Neural cell (in vitro differentiated cells): ENCODE measurements at regions not wholly inside any gene's neighbourhood (a gene's known extent, or its start where the extent isn't known, plus 50 kb on each side); places are given as distances from the start of the nearest gene placed in this dataset.

ENCODE experiments used
- H2AFZ ChIP-seq: fragments of 200-600, 300-800 bp; sonication (generic), shearing (Covaris generic); 2 replicates; pipeline ENCODE4 v1.6.0; 2014; ENCODE audit warnings: low read depth, mild to moderate bottlenecking, antibody characterized with exemption, low read length, moderate library complexity
- H3F3A ChIP-seq: fragments of 200-600 bp; shearing (Covaris generic); 2 replicates; pipeline ENCODE4 v1.6.1; 2016; ENCODE audit warnings: mild to moderate bottlenecking, moderate library complexity, mixed read lengths, antibody characterized with exemption, low read length; ENCODE audit not compliant: insufficient read depth, poor library complexity, severe bottlenecking
- H3K27ac ChIP-seq: fragments of 200-600, 300-800 bp; sonication (generic), shearing (Covaris generic); 2 replicates; pipeline ENCODE4 v1.5.1; 2014; ENCODE audit warnings: mild to moderate bottlenecking, low read length, moderate library complexity
- H3K27me3 ChIP-seq: fragments of 300-800, 200-600 bp; sonication (generic), shearing (Covaris generic); 2 replicates; pipeline ENCODE4 v1.6.0; 2014; ENCODE audit warnings: mild to moderate bottlenecking, low read depth, low read length, moderate library complexity; ENCODE audit not compliant: insufficient read depth
- H3K36me3 ChIP-seq: fragments of 300-800, 200-600 bp; sonication (generic), shearing (Covaris generic); 2 replicates; pipeline ENCODE4 v1.5.1; 2014; ENCODE audit warnings: mild to moderate bottlenecking, antibody characterized with exemption, low read length, moderate library complexity; ENCODE audit not compliant: insufficient read depth
- H3K4me2 ChIP-seq: fragments of 300-800, 200-600 bp; sonication (generic), shearing (Covaris generic); 2 replicates; pipeline ENCODE4 v1.6.0; 2014; ENCODE audit warnings: mild to moderate bottlenecking, low read length
- H3K4me3 ChIP-seq: fragments of 300-800, 200-600 bp; sonication (generic), shearing (Covaris generic); 2 replicates; pipeline ENCODE4 v1.5.1; 2014; ENCODE audit warnings: mild to moderate bottlenecking, low read length, moderate library complexity
- H3K79me2 ChIP-seq: fragments of 200-600 bp; shearing (Covaris generic); replicated peaks from 2 replicates; pipeline ENCODE4 v1.6.0; 2014; ENCODE audit warnings: mild to moderate bottlenecking, low read length, moderate library complexity; ENCODE audit not compliant: insufficient read depth
- H3K9ac ChIP-seq: fragments of 300-800, 200-600 bp; sonication (generic), shearing (Covaris generic); 2 replicates; pipeline ENCODE4 v1.6.1; 2016; ENCODE audit warnings: mild to moderate bottlenecking, low read length, mixed read lengths
- H3K9me2 ChIP-seq: fragments of 200-600 bp; shearing (Covaris generic); 2 replicates; pipeline ENCODE4 v1.6.1; 2016; ENCODE audit warnings: mild to moderate bottlenecking, low read length, mixed read lengths; ENCODE audit not compliant: insufficient read depth
- H3K9me3 ChIP-seq: fragments of 200-600, 300-800 bp; sonication (generic), shearing (Covaris generic); 2 replicates; pipeline ENCODE4 v1.6.1; 2016; ENCODE audit warnings: mild to moderate bottlenecking, mixed run types, low read length, moderate library complexity, mixed read lengths
- H4K20me1 ChIP-seq: fragments of 200-600 bp; shearing (Covaris generic); 2 replicates; pipeline ENCODE4 v1.6.1; 2016; ENCODE audit warnings: mild to moderate bottlenecking, mixed run types; ENCODE audit not compliant: insufficient read depth
- EP300 ChIP-seq: fragments of 450-650 bp; conservative IDR thresholded peaks from 2 replicates; pipeline ENCODE4 v1.6.1; 2014; ENCODE audit warnings: antibody characterized with exemption, mild to moderate bottlenecking, moderate library complexity; ENCODE audit not compliant: poor library complexity, severe bottlenecking
- EZH2 ChIP-seq: fragments of 200-600, 300-800 bp; shearing (Covaris generic), sonication (generic); IDR thresholded peaks from 2 replicates; pipeline ENCODE4 v1.6.1; 2014; ENCODE audit warnings: antibody characterized with exemption, low read length, borderline replicate concordance, mild to moderate bottlenecking; ENCODE audit not compliant: insufficient read depth, poor library complexity, severe bottlenecking
- MXI1 ChIP-seq: fragments of 450-650 bp; conservative IDR thresholded peaks from 2 replicates; pipeline ENCODE4 v1.6.1; 2014; ENCODE audit warnings: antibody characterized with exemption, mild to moderate bottlenecking; ENCODE audit not compliant: poor library complexity, severe bottlenecking
- POLR2AphosphoS5 ChIP-seq: IDR thresholded peaks from 2 replicates; pipeline ENCODE4 v1.6.1; 2012
- RAD21 ChIP-seq: fragments of 450-650 bp; conservative IDR thresholded peaks from 2 replicates; pipeline ENCODE4 v1.6.1; 2014; ENCODE audit warnings: antibody characterized with exemption, mild to moderate bottlenecking, moderate library complexity
- REST ChIP-seq: IDR thresholded peaks from 2 replicates; pipeline ENCODE4 v1.6.1; 2012; ENCODE audit warnings: borderline replicate concordance
- SMC3 ChIP-seq: fragments of 450-650 bp; conservative IDR thresholded peaks from 2 replicates; pipeline ENCODE4 v1.6.1; 2014; ENCODE audit warnings: antibody characterized with exemption, mild to moderate bottlenecking, moderate library complexity; ENCODE audit not compliant: poor library complexity
- TAF1 ChIP-seq: IDR thresholded peaks from 2 replicates; pipeline ENCODE4 v1.6.1; 2012; ENCODE audit warnings: low read depth
- TF ChIP-seq, protein P1 (sequence below): fragments of 450-650 bp; IDR thresholded peaks from 2 replicates; pipeline ENCODE4 v1.5.1; 2014; ENCODE audit warnings: antibody characterized with exemption, mild to moderate bottlenecking, moderate library complexity; ENCODE audit not compliant: poor library complexity, severe bottlenecking

DNA sequence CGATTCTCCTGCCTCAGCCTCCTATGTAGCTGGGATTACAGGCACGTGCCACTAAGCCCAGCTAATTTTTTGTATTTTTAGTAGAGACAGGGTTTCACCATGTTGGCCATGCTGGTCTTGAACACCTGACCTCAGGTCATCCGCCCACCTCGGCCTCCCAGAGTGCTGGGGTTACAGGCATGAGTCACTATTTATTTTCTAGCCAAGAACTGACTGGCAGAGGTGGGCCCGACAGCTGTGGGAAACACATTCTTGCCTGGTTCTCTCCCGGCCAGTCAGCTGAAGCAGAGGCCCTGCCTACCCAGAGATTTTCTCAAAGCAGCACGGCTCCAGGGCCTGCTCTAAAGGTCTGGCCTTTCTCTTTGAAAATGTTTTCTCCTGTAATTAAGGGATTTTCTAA is 108.0 kb downstream of the KCTD15 start:
- Histone ChIP-seq H3K79me2 (no peaks in the 10 kb centered on the region), H3K9ac (no peak overlapping the region), H2AFZ (no peak overlapping the region), H3K9me2 (no peaks in the 10 kb centered on the region), H3K9me3 (no peaks in the 10 kb centered on the region), H3F3A (no peaks in the 10 kb centered on the region), H3K36me3 (no peaks in the 10 kb centered on the region), H3K27ac (no peak overlapping the region), H4K20me1 (no peaks in the 10 kb centered on the region), H3K27me3 (peaks cover 52% of the 10 kb centered on the region), H3K4me3 (no peak overlapping the region), H3K4me2 (no peak overlapping the region)
- TF ChIP-seq EZH2 (no peak), REST (no peak)

DNA sequence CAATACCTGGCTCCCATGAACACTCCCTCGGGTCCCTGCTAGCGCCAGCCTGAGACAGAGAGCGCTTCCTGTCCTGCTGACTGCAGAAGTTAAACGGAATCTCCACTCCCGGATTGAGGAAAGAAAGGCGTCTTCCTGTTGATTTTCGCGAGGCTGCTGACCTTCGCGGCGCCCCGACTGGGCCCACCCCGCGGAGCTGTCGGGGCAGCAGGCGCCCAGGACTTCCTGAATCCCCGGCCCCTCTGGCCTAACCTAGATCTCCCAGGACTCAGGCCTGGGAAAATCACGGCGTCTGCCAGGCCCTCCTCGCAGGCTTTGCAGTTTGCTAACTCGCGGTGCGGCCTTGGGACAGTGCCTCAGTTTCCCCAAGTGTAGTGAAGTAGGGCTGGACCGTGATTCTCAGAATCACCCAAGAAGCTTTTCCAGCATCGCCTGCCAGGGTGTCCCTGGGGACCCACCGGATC is 108.8 kb downstream of the KCTD15 start:
- no peaks in the 10 kb centered on the region for H3F3A ChIP-seq
- no peak overlapping the region for H3K9ac ChIP-seq
- no peak for TF ChIP-seq EP300
- no peak for TF ChIP-seq RAD21
- no peak for TF ChIP-seq MXI1
- no peak for TF ChIP-seq REST
- TF ChIP-seq SMC3: no peak
- no peak for TF ChIP-seq POLR2AphosphoS5
- TF ChIP-seq, protein P1, sequence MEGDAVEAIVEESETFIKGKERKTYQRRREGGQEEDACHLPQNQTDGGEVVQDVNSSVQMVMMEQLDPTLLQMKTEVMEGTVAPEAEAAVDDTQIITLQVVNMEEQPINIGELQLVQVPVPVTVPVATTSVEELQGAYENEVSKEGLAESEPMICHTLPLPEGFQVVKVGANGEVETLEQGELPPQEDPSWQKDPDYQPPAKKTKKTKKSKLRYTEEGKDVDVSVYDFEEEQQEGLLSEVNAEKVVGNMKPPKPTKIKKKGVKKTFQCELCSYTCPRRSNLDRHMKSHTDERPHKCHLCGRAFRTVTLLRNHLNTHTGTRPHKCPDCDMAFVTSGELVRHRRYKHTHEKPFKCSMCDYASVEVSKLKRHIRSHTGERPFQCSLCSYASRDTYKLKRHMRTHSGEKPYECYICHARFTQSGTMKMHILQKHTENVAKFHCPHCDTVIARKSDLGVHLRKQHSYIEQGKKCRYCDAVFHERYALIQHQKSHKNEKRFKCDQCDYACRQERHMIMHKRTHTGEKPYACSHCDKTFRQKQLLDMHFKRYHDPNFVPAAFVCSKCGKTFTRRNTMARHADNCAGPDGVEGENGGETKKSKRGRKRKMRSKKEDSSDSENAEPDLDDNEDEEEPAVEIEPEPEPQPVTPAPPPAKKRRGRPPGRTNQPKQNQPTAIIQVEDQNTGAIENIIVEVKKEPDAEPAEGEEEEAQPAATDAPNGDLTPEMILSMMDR: no peak
- TF ChIP-seq TAF1: no peak
- TF ChIP-seq EZH2: no peak
- H3K4me2 ChIP-seq: no peak overlapping the region
- peak overlapping the region; percentile 55 for H3K4me3 ChIP-seq
- H3K27ac ChIP-seq: no peak overlapping the region
- H4K20me1 ChIP-seq: no peaks in the 10 kb centered on the region
- H3K27me3 ChIP-seq: peaks cover 52% of the 10 kb centered on the region
- H3K36me3 ChIP-seq: no peaks in the 10 kb centered on the region
- H3K79me2 ChIP-seq: no peaks in the 10 kb centered on the region
- H3K9me3 ChIP-seq: no peaks in the 10 kb centered on the region
- no peaks in the 10 kb centered on the region for H3K9me2 ChIP-seq
- H2AFZ ChIP-seq: no peak overlapping the region
